GM13976 (cell line): ENCODE measurements at regions not wholly inside any gene's neighbourhood (a gene's known extent, or its start where the extent isn't known, plus 50 kb on each side); places are given as distances from the start of the nearest gene placed in this dataset.

Experiments
- DNase-seq: peaks from one replicate; pipeline ENCODE4 v3.0.0; 2012; ENCODE audit warnings: low spot score
- in situ Hi-C: fragments of 300-500 bp; cut with MboI; formaldehyde crosslinking; loops from one replicate; pipeline ENCODE4 v1.12.0; 2022; ENCODE audit warnings: low sequenced_read_pairs, mixed read lengths, inconsistent platforms; ENCODE audit not compliant: unreplicated experiment
- TF ChIP-seq, protein P1 (sequence below): IDR thresholded peaks from 2 replicates; pipeline ENCODE4 v1.5.1; 2012; ENCODE audit warnings: borderline replicate concordance, mild to moderate bottlenecking; ENCODE audit not compliant: insufficient read depth; ENCODE audit errors: extremely low read depth, missing control alignments, control extremely low read depth

DNA sequence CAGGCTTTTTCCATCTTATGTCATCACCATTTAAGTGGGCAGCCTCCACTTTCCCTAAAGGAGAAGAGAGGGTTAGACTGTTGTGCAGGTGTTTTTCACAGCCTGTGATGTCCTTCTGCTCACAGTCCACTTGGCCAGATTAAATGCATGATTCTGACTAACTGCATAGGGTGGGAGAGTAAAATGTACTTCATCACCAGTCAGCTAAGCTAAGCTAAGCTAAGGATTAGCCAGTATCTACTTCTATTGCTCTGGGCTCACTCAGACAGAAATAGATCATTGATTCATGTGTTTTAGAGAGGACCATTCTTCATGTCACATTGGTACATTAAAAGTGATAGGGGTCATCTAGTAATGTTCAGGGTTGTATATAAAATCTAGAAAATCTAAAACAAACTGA, 1013.1 kb downstream of the NTRK3 start:
- TF ChIP-seq, protein P1, sequence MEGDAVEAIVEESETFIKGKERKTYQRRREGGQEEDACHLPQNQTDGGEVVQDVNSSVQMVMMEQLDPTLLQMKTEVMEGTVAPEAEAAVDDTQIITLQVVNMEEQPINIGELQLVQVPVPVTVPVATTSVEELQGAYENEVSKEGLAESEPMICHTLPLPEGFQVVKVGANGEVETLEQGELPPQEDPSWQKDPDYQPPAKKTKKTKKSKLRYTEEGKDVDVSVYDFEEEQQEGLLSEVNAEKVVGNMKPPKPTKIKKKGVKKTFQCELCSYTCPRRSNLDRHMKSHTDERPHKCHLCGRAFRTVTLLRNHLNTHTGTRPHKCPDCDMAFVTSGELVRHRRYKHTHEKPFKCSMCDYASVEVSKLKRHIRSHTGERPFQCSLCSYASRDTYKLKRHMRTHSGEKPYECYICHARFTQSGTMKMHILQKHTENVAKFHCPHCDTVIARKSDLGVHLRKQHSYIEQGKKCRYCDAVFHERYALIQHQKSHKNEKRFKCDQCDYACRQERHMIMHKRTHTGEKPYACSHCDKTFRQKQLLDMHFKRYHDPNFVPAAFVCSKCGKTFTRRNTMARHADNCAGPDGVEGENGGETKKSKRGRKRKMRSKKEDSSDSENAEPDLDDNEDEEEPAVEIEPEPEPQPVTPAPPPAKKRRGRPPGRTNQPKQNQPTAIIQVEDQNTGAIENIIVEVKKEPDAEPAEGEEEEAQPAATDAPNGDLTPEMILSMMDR, result no peak
- in situ Hi-C loops, result no loop called here
- DNase-seq, result no peak

DNA sequence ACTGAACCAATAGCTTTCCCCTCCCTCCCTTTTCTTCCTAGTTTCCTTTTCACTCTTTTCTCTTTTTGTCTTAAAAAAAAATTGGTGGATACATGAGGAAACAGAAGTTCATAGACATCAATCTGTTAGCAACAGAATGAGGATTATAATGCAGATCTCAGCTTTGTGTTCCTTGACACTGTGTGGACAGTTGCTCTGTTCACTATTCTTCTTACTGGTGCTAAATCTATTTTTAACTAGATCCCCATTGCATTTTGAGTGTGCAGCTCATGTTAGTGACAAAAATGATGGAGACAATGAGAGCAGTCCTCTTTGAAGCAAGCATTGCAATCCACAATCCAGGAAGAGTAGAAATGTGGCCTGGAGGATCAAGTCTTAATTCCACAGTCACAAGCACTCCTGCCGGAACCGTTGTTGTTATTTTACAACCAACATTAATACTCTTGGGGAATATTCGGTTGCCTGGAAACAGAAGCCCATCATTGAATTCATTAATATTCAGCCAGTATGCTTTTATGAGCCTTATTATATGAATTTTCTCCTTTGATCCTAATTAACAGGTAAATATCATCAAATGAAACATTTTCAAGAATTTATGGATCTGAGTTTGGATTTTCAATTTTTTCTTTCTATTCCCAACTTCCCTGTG, 1016.8 kb downstream of the NTRK3 start:
- in situ Hi-C loops, result no loop called here
- no peak for DNase-seq
- TF ChIP-seq, protein P1, result no peak

DNA sequence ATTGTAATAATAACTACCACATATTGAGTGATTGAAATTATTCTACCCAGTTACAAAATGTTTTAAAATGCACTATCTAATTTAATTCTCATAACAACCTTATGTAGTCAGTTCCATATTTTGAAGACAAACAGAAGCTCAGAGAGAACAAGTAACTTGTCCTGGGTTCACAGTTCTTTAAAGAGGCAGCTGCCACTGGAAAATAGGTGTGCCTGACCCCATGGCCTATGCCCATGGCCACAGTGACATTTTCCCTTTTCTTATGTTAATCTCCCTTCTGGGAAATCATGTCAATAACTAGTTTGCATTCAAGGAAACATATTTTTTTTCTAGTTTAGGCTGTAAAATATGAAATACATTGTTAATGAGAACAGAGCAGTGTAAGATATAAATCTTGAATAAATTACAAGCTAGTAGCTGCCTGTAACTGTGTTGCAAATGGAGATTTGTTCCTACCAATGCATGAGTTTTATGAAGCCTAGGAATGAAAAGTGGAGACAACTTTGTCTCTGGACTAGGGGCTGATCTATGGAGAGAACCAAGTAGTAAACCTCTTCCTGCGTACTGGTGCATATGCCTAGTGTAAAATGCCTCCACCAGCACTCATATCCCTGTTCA, 1018.0 kb downstream of the NTRK3 start:
- TF ChIP-seq, protein P1, result no peak
- DNase-seq, result no peak
- in situ Hi-C loops, result no loop called here

DNA sequence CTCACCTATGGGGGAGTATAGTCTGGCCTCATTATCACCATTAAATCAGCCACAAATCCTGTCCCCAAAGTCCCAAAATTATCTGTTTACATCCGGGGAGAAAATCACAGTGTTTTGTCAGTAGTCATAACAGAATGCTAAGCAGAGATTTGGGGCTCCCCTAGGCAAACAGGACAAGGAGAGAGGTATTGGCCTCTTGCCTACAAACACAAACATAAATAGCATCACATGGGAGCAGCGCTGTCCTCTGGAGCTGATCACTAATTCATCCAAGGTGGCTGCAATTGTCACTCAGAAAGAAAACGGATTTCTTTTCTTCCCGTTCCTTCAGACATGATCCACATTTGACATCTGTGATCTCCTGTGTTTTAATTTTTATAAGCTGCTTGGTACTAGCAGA, 1028.1 kb downstream of the NTRK3 start:
- in situ Hi-C loops, result no loop called here
- DNase-seq, result no peak
- TF ChIP-seq, protein P1, result no peak

DNA sequence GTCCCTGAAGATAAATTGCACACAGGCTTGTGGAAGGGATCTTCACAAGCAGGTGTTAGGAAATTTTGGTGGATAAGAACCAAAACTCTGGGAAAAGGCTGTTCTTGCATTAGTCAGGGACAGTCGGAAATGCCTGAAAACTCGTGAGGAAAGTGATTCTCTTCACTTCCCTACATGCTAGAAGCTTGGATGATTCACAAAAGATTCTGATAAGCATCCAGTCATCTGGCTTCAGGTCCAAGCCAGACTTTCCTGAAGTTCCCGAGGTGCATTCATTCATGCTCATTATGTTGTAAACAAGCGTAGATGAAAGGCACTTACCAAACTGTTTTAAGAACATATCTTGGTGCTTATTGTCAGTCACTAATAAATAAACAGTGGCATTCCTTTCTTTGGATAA, 1028.7 kb downstream of the NTRK3 start:
- TF ChIP-seq, protein P1, result no peak
- in situ Hi-C loops, result no loop called here
- DNase-seq, result no peak

DNA sequence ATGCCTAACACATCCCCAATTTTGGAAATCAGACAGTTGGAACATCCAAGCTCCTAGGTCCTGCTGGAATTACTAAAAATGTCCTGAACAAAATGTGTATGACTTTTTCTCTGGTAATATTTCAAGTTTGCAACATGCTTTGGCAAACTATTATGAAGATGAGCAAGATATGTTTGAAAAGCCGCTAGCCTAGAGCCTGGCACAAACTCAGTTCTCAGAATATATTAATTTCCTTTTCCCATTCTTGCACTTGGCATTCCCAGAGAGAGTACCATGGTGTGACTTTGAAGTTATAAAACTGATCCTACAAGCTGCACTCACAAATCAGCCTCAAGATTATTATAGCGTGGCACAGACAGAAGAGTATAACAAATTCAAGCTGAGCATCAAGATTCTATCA, 1031.1 kb downstream of the NTRK3 start:
- DNase-seq, result no peak
- in situ Hi-C loops, result no loop called here
- TF ChIP-seq, protein P1, result no peak
